WTC11 (cell line): ENCODE measurements at regions not wholly inside any gene's neighbourhood (a gene's known extent, or its start where the extent isn't known, plus 50 kb on each side); places are given as distances from the start of the nearest gene placed in this dataset.

Experiments used
- ARID4B ChIP-seq: sonication (generic); formaldehyde crosslinking; IDR thresholded peaks from 2 replicates; pipeline ENCODE4 v1.8.0; 2023; ENCODE audit warnings: missing genetic modification reagents, mild to moderate bottlenecking, borderline replicate concordance
- CTCF ChIP-seq: fragments of 200-600 bp; IDR thresholded peaks from 2 replicates; pipeline ENCODE4 v1.8.0; 2022; ENCODE audit warnings: antibody characterized with exemption
- FOXP4 ChIP-seq: sonication (generic); formaldehyde crosslinking; IDR thresholded peaks from 2 replicates; pipeline ENCODE4 v1.8.0; 2022; ENCODE audit warnings: mild to moderate bottlenecking, missing genetic modification reagents
- NFE2L1 ChIP-seq: sonication (generic); formaldehyde crosslinking; IDR thresholded peaks from 2 replicates; pipeline ENCODE4 v1.8.1; 2023; ENCODE audit warnings: missing genetic modification reagents
- NR2C2 ChIP-seq: sonication (generic); formaldehyde crosslinking; IDR thresholded peaks from 2 replicates; pipeline ENCODE4 v1.8.0; 2022; ENCODE audit warnings: mild to moderate bottlenecking, missing genetic modification reagents
- SMAD4 ChIP-seq: sonication (generic); formaldehyde crosslinking; IDR thresholded peaks from 2 replicates; pipeline ENCODE4 v1.8.0; 2022; ENCODE audit warnings: mild to moderate bottlenecking, missing genetic modification reagents
- SP1 ChIP-seq: sonication (generic); formaldehyde crosslinking; conservative IDR thresholded peaks from 2 replicates; pipeline ENCODE4 v1.8.1; 2022; ENCODE audit warnings: missing genetic modification reagents
- TCF7 ChIP-seq: sonication (generic); formaldehyde crosslinking; IDR thresholded peaks from 2 replicates; pipeline ENCODE4 v1.8.0; 2022; ENCODE audit warnings: mild to moderate bottlenecking, low read depth, missing genetic modification reagents, moderate library complexity
- USF2 ChIP-seq: sonication (generic); formaldehyde crosslinking; IDR thresholded peaks from 2 replicates; pipeline ENCODE4 v1.8.1; 2023; ENCODE audit warnings: mild to moderate bottlenecking, missing genetic modification reagents, moderate library complexity
- ZNF512 ChIP-seq: sonication (generic); formaldehyde crosslinking; IDR thresholded peaks from 2 replicates; pipeline ENCODE4 v1.8.1; 2022; ENCODE audit warnings: missing genetic modification reagents, borderline replicate concordance

GRCh38 chr15:70159713-70160009 lies 61.9 kb upstream of the TLE3 start:
- TF ChIP-seq CTCF (no peak), NFE2L1 (CRISPR knock-in tag) (no peak), NR2C2 (CRISPR knock-in tag) (no peak), USF2 (CRISPR knock-in tag) (no peak), SMAD4 (CRISPR knock-in tag) (no peak), ZNF512 (CRISPR knock-in tag) (no peak), TCF7 (CRISPR knock-in tag) (no peak), ARID4B (CRISPR knock-in tag) (no peak), SP1 (CRISPR knock-in tag) (no peak), FOXP4 (no peak)
